Globus pallidus (tissue), 1 donor: ENCODE measurements at regions not wholly inside any gene's neighbourhood (a gene's known extent, or its start where the extent isn't known, plus 50 kb on each side); places are given as distances from the start of the nearest gene placed in this dataset.

Source experiments
- DNase-seq: peaks from one replicate; pipeline ENCODE4 v3.0.0-alpha.2; 2015; ENCODE audit warnings: low spot score

GRCh38 chr20:6831461-6831860, 64.0 kb downstream of the BMP2 start:
- DNase-seq: no peak

- no peak for DNase-seq
These were observed 65.3 kb downstream of the BMP2 start for GRCh38 chr20:6832811-6833210.

GRCh38 chr20:6835609-6836008, 68.1 kb downstream of the BMP2 start:
- no peak for DNase-seq

DNA sequence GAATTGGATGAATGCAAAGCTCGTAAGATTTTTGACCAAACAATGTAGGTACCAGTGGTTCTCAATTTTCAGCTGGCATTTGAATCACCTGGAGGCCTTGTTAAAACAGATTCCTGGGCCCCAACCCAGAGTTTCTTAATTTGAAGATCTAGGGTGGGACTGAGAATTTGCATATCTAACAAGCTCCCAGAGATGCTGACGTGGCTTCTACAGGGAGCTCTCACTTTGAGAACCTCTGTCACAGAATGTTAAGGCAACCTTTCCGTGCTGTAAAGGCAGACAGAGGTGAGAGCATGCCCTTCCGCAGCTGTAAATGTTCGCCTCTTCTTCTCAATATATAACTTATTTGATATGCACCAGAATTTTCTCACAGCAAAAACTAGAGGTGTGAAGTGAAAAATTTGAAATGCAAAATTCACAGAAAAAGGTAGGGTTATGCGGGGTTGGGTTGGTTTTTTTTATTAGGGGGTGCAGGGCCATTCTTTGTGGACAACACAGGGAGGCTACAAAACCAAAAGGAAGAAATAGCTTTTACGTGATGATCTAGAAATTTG, 69.4 kb downstream of the BMP2 start:
- no peak for DNase-seq

DNA sequence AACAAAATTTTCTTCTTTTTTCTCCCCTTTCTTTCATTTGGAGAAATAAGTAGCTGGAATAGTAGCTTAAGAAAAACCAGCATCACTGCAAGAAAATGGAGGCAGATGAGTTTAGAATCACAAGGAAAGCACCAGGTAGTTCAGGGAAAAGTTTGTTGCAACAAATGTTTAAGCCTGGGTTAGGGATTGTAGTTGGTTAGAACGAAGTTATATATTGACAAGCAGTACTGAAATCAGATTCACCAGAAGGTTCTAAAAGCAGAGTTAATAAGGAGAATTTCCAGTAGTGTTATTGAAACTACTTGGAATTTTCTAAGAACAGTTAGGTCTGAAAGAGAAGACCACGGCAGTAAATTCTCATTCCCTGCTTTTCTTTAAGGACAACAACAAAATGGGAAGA, 70.2 kb downstream of the BMP2 start:
- DNase-seq: no peak

- no peak for DNase-seq
These were observed 70.8 kb downstream of the BMP2 start for GRCh38 chr20:6838181-6838826.

DNA sequence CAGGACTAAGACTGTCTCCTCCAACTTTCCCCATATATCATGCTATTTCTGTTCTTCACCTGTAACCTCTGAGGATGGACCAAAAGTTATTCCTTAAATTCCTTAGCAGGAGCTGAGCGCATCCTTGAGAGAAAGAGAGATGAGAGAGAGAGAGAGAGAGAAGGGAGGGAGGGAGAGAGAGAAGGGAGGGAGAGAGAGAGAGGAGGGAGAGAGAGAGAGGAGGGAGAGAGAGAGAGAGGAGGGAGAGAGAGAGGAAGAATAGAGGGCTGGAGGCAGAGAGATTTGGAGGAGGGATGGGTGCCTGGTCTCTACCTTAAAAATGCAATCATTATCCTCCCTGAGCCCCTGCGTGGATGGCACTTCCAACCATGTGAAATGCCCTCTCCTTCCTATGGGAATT, 73.6 kb downstream of the BMP2 start:
- no peak for DNase-seq

DNA sequence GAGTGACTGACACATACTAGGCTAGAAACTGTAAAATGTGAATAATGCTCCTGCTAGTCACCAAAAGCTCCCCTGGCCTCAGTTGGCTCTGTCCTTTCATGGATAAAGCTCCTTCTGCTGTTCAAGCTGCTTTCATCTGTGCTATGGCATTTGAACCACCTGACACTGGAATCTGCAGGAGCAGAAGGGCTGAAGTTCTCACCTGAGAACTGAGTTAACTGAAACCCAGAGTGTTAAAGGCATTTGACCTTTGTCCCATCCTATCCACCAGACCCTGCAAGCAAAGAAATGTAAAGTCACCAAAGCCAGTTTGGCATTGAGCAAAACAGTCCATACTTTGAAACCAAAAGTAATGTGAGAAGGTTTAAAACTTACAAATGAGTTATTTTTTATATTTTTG, 77.7 kb downstream of the BMP2 start:
- no peak for DNase-seq

GRCh38 chr20:6848041-6848440, 80.6 kb downstream of the BMP2 start:
- DNase-seq: no peak

DNA sequence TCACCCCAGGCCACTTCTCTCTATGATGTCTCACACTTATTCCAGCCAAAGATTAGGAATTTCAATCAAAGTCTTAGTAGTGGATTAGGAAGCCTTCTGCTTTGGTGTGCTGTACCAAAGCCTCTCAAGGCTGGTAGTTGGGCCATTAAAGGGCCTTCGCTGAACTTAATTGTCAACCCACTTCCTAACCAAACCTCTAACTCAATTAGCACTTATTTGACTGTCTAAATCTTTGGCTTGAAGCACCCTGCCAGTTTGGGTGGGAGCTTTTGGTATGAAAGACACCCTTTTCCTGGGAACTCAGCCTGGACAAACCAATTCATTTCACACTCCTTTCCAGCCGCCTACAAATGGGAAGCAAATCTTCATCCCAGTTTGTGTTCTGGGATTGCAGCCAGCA, 81.5 kb downstream of the BMP2 start:
- no peak for DNase-seq

GRCh38 chr20:6851136-6851535, 83.7 kb downstream of the BMP2 start:
- DNase-seq: no peak

GRCh38 chr20:6852478-6852877, 85.0 kb downstream of the BMP2 start:
- no peak for DNase-seq

GRCh38 chr20:6855104-6855503, 87.6 kb downstream of the BMP2 start:
- DNase-seq: no peak

DNA sequence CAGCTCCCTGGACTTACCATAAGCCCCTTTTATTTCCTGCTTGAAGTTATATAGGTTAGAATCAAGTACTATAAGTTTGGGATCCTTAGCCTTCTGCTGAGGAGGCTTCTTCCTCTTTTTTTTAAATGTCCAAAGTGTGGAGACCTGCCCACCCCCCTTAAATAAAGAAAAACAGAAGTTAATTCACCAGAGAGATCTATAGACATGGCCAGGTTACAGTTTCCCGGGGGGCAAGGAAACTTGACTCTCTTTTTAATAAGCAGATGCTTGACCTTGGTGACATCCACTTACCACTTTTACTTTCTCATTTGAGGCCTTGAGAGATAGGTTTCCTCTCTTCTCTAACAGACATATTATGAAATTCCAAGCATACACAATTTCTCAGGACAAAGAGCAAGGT, 88.3 kb downstream of the BMP2 start:
- no peak for DNase-seq

GRCh38 chr20:6857927-6858326, 90.4 kb downstream of the BMP2 start:
- DNase-seq: no peak

- no peak for DNase-seq
These were observed 95.9 kb downstream of the BMP2 start for GRCh38 chr20:6863355-6863754.

GRCh38 chr20:6863798-6864201, 96.3 kb downstream of the BMP2 start:
- DNase-seq: no peak

DNA sequence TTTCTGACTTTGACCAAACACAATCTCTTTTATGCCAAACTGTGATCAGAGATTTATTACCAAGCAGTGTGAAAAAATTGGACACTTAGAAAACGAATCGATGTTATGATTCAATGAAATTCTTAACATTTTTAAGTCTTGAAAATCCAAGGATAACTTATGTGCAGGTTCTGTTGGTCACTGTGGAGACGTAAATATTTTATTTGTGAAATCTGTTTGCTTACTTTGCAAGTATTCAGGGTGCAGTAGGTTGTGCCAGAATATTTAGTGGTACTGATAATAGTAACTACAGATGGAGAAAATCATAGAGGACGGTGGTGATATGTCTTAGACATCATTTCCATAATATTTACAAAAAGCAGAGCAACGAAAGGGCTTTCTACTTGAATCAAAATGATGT, 97.3 kb downstream of the BMP2 start:
- no peak for DNase-seq

GRCh38 chr20:6866741-6867140, 99.3 kb downstream of the BMP2 start:
- DNase-seq: no peak

DNA sequence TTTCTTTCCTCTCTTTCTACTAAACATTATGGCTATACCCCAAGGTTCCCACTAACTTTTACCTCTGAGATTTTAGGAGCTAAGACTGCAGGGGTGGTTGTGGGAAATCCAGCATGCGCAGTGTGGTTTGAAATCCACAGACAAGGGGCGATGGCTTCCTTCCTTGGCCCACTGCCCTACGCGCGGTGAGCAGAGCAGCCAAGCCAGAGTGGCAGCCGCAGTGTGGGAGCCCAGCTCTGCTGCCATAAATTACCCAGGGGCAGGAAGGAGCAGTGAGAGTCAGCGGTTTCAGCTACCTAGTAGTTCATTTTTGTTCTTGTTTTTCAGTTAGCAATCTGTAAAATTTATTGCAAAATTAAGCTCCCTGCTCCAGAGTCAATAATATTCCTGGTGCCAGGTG, 101.4 kb downstream of the BMP2 start:
- DNase-seq: no peak

- DNase-seq: no peak
These were observed 103.1 kb downstream of the BMP2 start for GRCh38 chr20:6870559-6870958.

DNA sequence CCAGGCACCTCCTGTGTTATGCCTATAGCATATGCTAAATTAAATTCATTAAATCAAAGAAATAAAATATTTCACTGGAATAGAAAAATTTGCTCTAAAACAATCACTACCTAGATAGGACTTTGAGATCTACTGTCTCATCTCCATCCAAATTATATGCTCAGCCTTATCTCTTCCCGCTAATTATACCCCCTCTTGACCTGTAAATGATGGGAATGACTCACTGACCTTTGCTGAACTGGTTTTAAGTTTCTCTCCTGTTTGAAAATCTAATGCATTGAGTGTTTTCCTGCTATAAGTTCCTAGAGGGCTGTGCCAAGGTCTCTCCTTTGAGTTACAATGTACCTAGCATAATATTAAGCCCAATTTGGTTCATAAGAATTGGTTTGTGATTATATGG, 110.1 kb downstream of the BMP2 start:
- DNase-seq: no peak

- DNase-seq: no peak
These were observed 115.2 kb downstream of the BMP2 start for GRCh38 chr20:6882561-6883291.

DNA sequence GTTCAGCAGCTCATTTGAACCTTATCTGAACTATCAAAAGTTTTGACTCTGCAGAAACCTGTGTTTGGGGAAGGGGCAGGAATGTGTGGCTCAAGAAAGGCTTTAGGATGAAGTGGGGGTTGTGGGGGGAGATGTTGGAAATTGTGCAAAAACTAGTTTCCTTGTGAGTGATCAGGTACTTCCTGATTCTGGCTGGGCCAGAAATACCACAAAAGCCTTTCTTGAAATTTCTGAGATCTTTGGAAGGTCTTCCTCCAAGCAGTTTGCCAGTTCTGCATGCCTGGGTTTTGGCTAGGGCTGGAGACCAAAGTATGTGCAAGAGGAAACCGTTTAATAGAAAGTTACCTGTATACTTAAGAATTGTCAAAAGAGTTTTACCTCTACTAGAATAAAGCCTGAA, 116.6 kb downstream of the BMP2 start:
- no peak for DNase-seq
